Left ventricle myocardium superior (tissue), 1 donor: ENCODE measurements at regions not wholly inside any gene's neighbourhood (a gene's known extent, or its start where the extent isn't known, plus 50 kb on each side); places are given as distances from the start of the nearest gene placed in this dataset.

Source experiments
- ATAC-seq: fragments of 200-7000 bp; cut with Tn5 transposase; one replicate; pipeline ENCODE4 v1.9.1; 2020; ENCODE audit warnings: mild to moderate bottlenecking, moderate library complexity
- DNase-seq: peaks from one replicate; pipeline ENCODE4 v3.0.0-alpha.2; 2020
- intact Hi-C: fragments of 100-400 bp; cut with micrococcal nuclease; formaldehyde crosslinking; loops from one replicate; pipeline ENCODE4 v1.11.0; 2022
- donor health status: DM: no; HTN: yes; CAD: no; lungs with severe emphysema.

- DNase-seq: peak; percentile 38
- intact Hi-C loops: no loop called here
- no peak for ATAC-seq
These were observed 231.4 kb upstream of the TNRC6C start for GRCh38 chr17:77727037-77727615.

- ATAC-seq: no peak
- intact Hi-C loops: no loop called here
- DNase-seq: no peak
These were observed 230.1 kb upstream of the TNRC6C start for GRCh38 chr17:77728474-77728795.

DNA sequence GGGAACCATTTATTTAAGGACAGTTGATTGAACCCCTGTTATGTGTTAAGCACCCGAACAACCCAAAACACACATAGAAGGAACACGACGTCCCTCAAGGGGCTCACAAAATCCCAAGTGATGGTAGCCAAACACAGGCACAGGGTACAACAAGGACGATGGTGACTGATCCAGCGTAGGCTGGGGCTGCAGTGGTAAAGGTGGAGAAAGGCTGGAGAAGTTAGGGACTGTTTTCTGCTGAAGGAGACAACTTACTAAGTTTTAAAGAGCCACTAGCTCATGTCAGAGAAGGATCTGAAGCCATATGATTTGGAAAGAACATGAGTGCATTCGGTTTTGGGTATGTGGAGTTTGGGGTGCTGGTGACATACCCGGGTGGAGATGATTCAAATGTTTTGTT is 229.6 kb upstream of the TNRC6C start:
- ATAC-seq (no peak), DNase-seq (no peak)
- intact Hi-C loops: no loop called here

GRCh38 chr17:77729587-77729986 is 228.9 kb upstream of the TNRC6C start:
- no peak for ATAC-seq
- no peak for DNase-seq
- intact Hi-C loops: no loop called here

GRCh38 chr17:77730376-77730775 is 228.1 kb upstream of the TNRC6C start:
- intact Hi-C loops: no loop called here

DNA sequence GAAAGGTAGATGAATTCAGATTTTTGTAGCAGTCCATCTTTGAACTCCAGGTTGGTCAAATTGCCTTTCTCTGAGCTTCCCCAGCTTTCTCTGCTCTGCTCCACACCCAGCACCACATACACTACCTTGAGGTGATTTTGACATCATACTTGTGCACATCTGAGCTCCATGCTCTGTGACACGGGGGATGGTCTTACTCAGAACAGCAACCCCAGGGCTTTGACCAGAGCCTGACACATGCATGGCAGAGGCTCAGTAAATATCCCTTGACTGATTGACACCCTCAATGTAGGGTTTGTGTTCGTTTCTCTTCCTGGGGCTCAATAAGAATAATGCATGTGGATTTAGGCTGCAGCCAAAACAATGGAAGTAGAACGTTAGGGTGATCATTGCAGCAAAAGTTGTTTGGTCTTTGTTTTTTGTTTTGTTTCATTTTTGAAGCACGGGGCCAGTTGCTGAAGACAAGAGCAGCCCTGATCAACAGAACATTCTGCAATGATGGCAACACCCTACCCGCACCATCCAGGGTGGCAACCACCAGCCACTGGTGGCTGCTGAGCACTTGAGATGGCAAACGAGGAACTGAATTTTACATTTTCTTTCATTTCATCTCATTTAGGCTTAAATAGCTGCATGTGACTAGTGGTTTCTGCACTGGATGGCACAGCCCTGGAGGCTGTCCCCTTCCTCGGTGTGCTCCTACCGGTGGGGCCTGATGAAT is 224.8 kb upstream of the TNRC6C start:
- ATAC-seq (no peak), DNase-seq (no peak)
- intact Hi-C loops: no loop called here

More at GRCh38 chr17:77730376-77730775, 228.1 kb upstream of the TNRC6C start:
- ATAC-seq (no peak), DNase-seq (no peak)

GRCh38 chr17:77734371-77735080 is 224.0 kb upstream of the TNRC6C start:
- ATAC-seq (peak; percentile 82), DNase-seq (peak; percentile 96)
- intact Hi-C loops: no loop called here

GRCh38 chr17:77735081-77735565 is 223.4 kb upstream of the TNRC6C start:
- peak; percentile 57 for DNase-seq
- intact Hi-C loops: no loop called here
- ATAC-seq: peak; percentile 32

GRCh38 chr17:77735566-77736198 is 222.8 kb upstream of the TNRC6C start:
- intact Hi-C loops: no loop called here
- peak; percentile 75 for ATAC-seq
- DNase-seq: peak; percentile 80

DNA sequence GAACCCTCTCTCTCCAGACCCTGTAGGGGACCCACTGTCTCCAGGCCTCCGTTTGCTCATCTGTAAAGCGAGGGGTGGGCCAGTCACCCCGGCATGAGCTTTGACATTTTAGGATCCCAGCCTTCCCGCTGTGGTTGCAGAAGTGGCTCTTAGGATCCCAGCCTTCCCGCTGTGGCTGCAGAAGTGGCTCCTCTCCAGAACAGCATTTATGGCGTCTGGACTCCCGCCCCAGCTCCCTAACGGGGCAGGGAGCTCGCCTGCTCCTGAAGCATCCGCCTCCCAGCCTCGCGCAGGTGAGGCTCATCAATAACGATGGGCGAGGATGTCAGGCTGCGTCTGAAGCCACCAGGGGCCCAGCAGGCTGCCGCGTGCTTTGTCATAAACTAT is 222.3 kb upstream of the TNRC6C start:
- DNase-seq (no peak), ATAC-seq (no peak)
- intact Hi-C loops: no loop called here

- DNase-seq (no peak), ATAC-seq (no peak)
- intact Hi-C loops: no loop called here
These were observed 221.8 kb upstream of the TNRC6C start for GRCh38 chr17:77736721-77737120.

- ATAC-seq: no peak
- intact Hi-C loops: no loop called here
- no peak for DNase-seq
These were observed 220.8 kb upstream of the TNRC6C start for GRCh38 chr17:77737442-77738265.

GRCh38 chr17:77738751-77739531 is 219.6 kb upstream of the TNRC6C start:
- ATAC-seq (peak; percentile 49), DNase-seq (peak; percentile 68)

DNA sequence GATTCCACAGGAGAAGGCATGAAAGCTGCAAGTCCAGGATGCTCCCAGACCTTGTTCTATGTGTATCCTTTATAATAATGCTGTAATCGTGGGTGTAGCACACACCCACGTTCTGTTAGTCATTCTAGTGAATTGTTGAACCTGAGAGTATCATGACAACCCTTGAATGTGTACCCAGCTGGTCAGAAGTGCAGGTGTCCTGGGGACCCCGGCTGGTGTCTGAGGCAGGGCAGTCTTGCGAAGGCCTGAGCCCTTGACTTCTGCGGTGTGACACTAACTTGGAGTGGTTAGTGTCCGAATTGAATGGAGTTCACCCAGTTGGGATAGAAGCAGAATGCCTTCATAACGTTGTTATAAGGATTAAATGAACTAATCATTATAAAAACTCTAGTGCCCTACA is 218.0 kb upstream of the TNRC6C start:
- intact Hi-C loops: no loop called here
- ATAC-seq (no peak), DNase-seq (no peak)

More at GRCh38 chr17:77738751-77739531, 219.6 kb upstream of the TNRC6C start:
- intact Hi-C loops: no loop called here

- no peak for DNase-seq
- no peak for ATAC-seq
- intact Hi-C loops: no loop called here
These were observed 217.4 kb upstream of the TNRC6C start for GRCh38 chr17:77741109-77741508.

GRCh38 chr17:77742579-77742978 is 215.9 kb upstream of the TNRC6C start:
- intact Hi-C loops: no loop called here
- no peak for ATAC-seq
- no peak for DNase-seq

GRCh38 chr17:77744066-77744988 is 214.2 kb upstream of the TNRC6C start:
- intact Hi-C loops: no loop called here
- peak; percentile 76 for DNase-seq

More at GRCh38 chr17:77744066-77744988, 214.2 kb upstream of the TNRC6C start:
- ATAC-seq: peak; percentile 84
